ENCODE measurements at regions not wholly inside any gene's neighbourhood (a gene's known extent, or its start where the extent isn't known, plus 50 kb on each side); places are given as distances from the start of the nearest gene placed in this dataset.

GRCh38 chr20:11017446-11017845 is 343.6 kb upstream of the JAG1 start:
- ATAC-seq (no peak), DNase-seq (no peak)
- no peaks in the 10 kb centered on the region for H3K36me3 ChIP-seq
- H3K27me3 ChIP-seq, result no peaks in the 10 kb centered on the region
- no peak overlapping the region for H3K27ac ChIP-seq
- TF ChIP-seq CTCF (IDR thresholded peaks at IDR 0.05), result no peak
- WGBS, 2 donors, result 84% methylated on average over 4 of the region's 4 CpGs
- no peak overlapping the region for H3K4me3 ChIP-seq
- peaks cover 0 to 25% (median 3%) of the 10 kb centered on the region in 9 donors for H3K4me1 ChIP-seq
- no peaks in the 10 kb centered on the region for H3K9me3 ChIP-seq
- intact Hi-C loops (cut with DNase I), result loop anchor here in 1 of 10 donors (10.0 kb wide), 1 partner anchor 343 kb away; the partner anchor contains the start of gene JAG1

DNA sequence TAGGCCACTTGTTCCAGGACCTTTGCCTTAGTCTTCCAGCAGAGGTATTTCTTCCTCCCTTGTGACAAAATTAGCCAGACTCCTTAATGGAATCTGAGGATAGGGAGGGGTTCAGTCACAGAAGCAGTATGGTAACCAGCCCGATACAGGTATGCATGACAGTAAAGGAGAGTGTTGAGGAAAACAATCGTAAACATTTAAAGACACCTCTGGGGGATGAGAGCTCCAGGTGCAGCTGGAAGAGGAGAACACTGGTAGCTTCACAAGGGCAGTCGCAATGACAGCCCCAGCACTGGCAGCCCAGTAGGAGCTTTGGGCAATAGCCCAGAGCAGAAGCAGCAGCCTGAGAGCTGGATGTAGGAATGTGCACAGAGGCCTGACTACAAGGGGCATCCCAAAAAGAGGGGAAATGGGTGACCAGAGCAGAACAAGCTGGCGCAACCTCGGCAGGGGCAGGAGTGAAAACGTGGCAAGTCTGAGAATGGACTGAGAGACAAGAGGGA is 344.9 kb upstream of the JAG1 start:
- DNase-seq (peak in 1 of 2 donors; percentile 14), ATAC-seq (peak in 2 of 8 donors; percentile 35 to 50)
- intact Hi-C loops (cut with DNase I), result loop anchor here in 1 of 10 donors (10.0 kb wide), 1 partner anchor 344 kb away; the partner anchor contains the start of gene JAG1
- Histone ChIP-seq H3K4me1 (peaks cover 0 to 12% (median 3%) of the 10 kb centered on the region in 9 donors), H3K9me3 (peaks cover 0 to 5% (median 0%) of the 10 kb centered on the region in 11 donors), H3K4me3 (no peak overlapping the region), H3K27me3 (no peaks in the 10 kb centered on the region), H3K36me3 (no peaks in the 10 kb centered on the region), H3K27ac (no peak overlapping the region)
- no peak for TF ChIP-seq CTCF (IDR thresholded peaks at IDR 0.05)
- WGBS, 2 donors, result 85 to 88% methylated on average over 6 of the region's 6 CpGs

DNA sequence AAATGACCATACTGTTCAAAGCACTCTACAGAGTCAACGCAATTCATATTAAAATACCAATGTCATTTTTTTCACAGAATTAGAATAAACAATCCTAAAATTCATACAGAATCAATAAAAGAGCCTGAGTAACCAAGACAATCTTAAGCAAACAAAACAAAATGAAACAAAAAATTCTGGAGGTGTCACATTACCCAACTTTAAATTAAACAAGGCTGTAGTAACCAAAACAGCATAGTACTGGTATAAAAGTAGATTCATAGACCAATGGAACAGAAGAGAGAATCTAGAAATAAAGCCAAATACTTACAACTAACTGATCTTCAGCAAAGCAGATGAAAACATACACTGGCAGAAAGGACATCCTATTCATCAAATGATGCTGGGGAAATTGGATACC is 346.9 kb upstream of the JAG1 start:
- intact Hi-C loops (cut with DNase I), result loop anchor here in 1 of 10 donors (10.0 kb wide), 1 partner anchor 64 kb away; no protein-coding TSS in a partner anchor
- no peak overlapping the region for H3K27ac ChIP-seq
- ATAC-seq (no peak), DNase-seq (no peak)
- H3K4me3 ChIP-seq, result no peak overlapping the region
- WGBS, 2 donors, result 98% methylated on average over 1 of the region's 1 CpG
- no peak for TF ChIP-seq CTCF (IDR thresholded peaks at IDR 0.05)
- no peaks in the 10 kb centered on the region for H3K4me1 ChIP-seq
- H3K9me3 ChIP-seq, result peaks cover 0 to 13% (median 0%) of the 10 kb centered on the region in 11 donors
- H3K36me3 ChIP-seq, result no peaks in the 10 kb centered on the region
- no peaks in the 10 kb centered on the region for H3K27me3 ChIP-seq

DNA sequence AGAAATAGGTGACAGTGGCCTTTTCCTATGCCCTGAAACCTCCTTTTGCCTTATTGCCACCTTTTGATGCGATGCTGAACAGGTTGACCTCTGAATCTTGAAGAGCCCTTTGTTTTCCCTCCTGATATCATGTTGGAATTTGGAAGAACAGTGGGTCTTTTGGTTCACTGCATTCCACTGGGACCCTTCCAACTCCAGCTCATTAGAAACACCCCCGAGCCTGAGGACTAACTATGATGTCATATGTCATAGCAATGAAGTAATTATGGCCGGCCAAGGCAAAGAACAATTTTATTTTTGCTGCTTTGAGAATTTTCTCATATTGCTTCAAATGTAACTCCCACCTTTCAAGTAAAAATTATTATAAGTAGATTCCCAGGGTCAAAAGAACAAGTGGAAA is 353.4 kb upstream of the JAG1 start:
- H3K36me3 ChIP-seq, result no peaks in the 10 kb centered on the region
- ATAC-seq (no peak), DNase-seq (no peak)
- no peak overlapping the region for H3K27ac ChIP-seq
- H3K4me1 ChIP-seq, result no peaks in the 10 kb centered on the region
- H3K9me3 ChIP-seq, result peaks cover 0 to 21% (median 0%) of the 10 kb centered on the region in 11 donors
- intact Hi-C loops (cut with DNase I), result loop anchor here in 1 of 10 donors (10.0 kb wide), 1 partner anchor 58 kb away; no protein-coding TSS in a partner anchor
- no peaks in the 10 kb centered on the region for H3K27me3 ChIP-seq
- WGBS, 2 donors, result 78 to 83% methylated on average over 3 of the region's 3 CpGs
- TF ChIP-seq CTCF (IDR thresholded peaks at IDR 0.05), result no peak
- no peak overlapping the region for H3K4me3 ChIP-seq
